SJSA1 (cell line): ENCODE measurements at regions not wholly inside any gene's neighbourhood (a gene's known extent, or its start where the extent isn't known, plus 50 kb on each side); places are given as distances from the start of the nearest gene placed in this dataset.

Source experiments
- DNase-seq, 2 experiments: peaks; one replicate each; pipeline ENCODE4 v3.0.0-alpha.2; 2015 to 2020; ENCODE audit warnings: low spot score in 2 of 2, low read depth in 1 of 2
- H3K27ac ChIP-seq: fragments of 250-450 bp; sonication (Bioruptor Pico); 2 replicates; pipeline ENCODE4 v1.5.1; 2020; ENCODE audit warnings: mild to moderate bottlenecking, moderate library complexity
- H3K27me3 ChIP-seq: fragments of 250-450 bp; sonication (Bioruptor Pico); replicated peaks from 2 replicates; pipeline ENCODE4 v1.5.1; 2020; ENCODE audit warnings: mild to moderate bottlenecking, moderate library complexity
- H3K36me3 ChIP-seq: fragments of 250-450 bp; sonication (Bioruptor Pico); 2 replicates; pipeline ENCODE4 v1.5.1; 2020; ENCODE audit warnings: mild to moderate bottlenecking
- H3K4me1 ChIP-seq: fragments of 250-450 bp; sonication (Bioruptor Pico); replicated peaks from 2 replicates; pipeline ENCODE4 v1.6.1; 2021; ENCODE audit warnings: mild to moderate bottlenecking
- H3K4me3 ChIP-seq: fragments of 250-450 bp; sonication (Bioruptor Pico); 2 replicates; pipeline ENCODE4 v1.5.1; 2020; ENCODE audit warnings: mild to moderate bottlenecking
- H3K9me3 ChIP-seq: fragments of 250-450 bp; sonication (Bioruptor Pico); replicated peaks from 2 replicates; pipeline ENCODE4 v1.5.1; 2020; ENCODE audit warnings: mild to moderate bottlenecking

GRCh38 chr2:60091894-60092293 lies 461.6 kb downstream of the BCL11A start:
- no peak for DNase-seq
- Histone ChIP-seq H3K4me3 (no peak overlapping the region), H3K27ac (no peak overlapping the region), H3K36me3 (no peaks in the 10 kb centered on the region), H3K4me1 (no peaks in the 10 kb centered on the region), H3K27me3 (no peaks in the 10 kb centered on the region), H3K9me3 (no peaks in the 10 kb centered on the region)

GRCh38 chr2:60091266-60091665 lies 462.2 kb downstream of the BCL11A start:
- no peaks in the 10 kb centered on the region for H3K9me3 ChIP-seq
- no peaks in the 10 kb centered on the region for H3K36me3 ChIP-seq
- DNase-seq, result no peak
- no peak overlapping the region for H3K4me3 ChIP-seq
- H3K4me1 ChIP-seq, result no peaks in the 10 kb centered on the region
- H3K27ac ChIP-seq, result no peak overlapping the region
- H3K27me3 ChIP-seq, result no peaks in the 10 kb centered on the region

- no peak overlapping the region for H3K4me3 ChIP-seq
- no peaks in the 10 kb centered on the region for H3K27me3 ChIP-seq
- no peaks in the 10 kb centered on the region for H3K36me3 ChIP-seq
- H3K27ac ChIP-seq, result no peak overlapping the region
- no peak for DNase-seq
- H3K4me1 ChIP-seq, result no peaks in the 10 kb centered on the region
- H3K9me3 ChIP-seq, result 0 out of 2 replicates have a peak, but pooled peaks cover 2% of the 10 kb centered on the region
Observed at GRCh38 chr2:60079562-60079961, 473.9 kb downstream of the BCL11A start.

- no peak overlapping the region for H3K4me3 ChIP-seq
- no peaks in the 10 kb centered on the region for H3K36me3 ChIP-seq
- H3K27ac ChIP-seq, result no peak overlapping the region
- no peak for DNase-seq
- no peaks in the 10 kb centered on the region for H3K9me3 ChIP-seq
- no peaks in the 10 kb centered on the region for H3K4me1 ChIP-seq
- no peaks in the 10 kb centered on the region for H3K27me3 ChIP-seq
Observed at GRCh38 chr2:60075048-60075447, 478.4 kb downstream of the BCL11A start.

- H3K9me3 ChIP-seq, result no peaks in the 10 kb centered on the region
- H3K4me3 ChIP-seq, result no peak overlapping the region
- H3K27ac ChIP-seq, result no peak overlapping the region
- H3K36me3 ChIP-seq, result no peaks in the 10 kb centered on the region
- H3K4me1 ChIP-seq, result no peaks in the 10 kb centered on the region
- H3K27me3 ChIP-seq, result no peaks in the 10 kb centered on the region
- no peak for DNase-seq
Observed at GRCh38 chr2:60073201-60073600, 480.3 kb downstream of the BCL11A start.

- Histone ChIP-seq H3K4me3 (no peak overlapping the region), H3K27me3 (no peaks in the 10 kb centered on the region), H3K27ac (no peak overlapping the region), H3K9me3 (no peaks in the 10 kb centered on the region), H3K36me3 (no peaks in the 10 kb centered on the region), H3K4me1 (no peaks in the 10 kb centered on the region)
- no peak for DNase-seq
Observed at GRCh38 chr2:60072609-60073008, 480.8 kb downstream of the BCL11A start.

GRCh38 chr2:60071490-60071831 lies 482.0 kb downstream of the BCL11A start:
- no peak for DNase-seq
- no peak overlapping the region for H3K4me3 ChIP-seq
- no peaks in the 10 kb centered on the region for H3K36me3 ChIP-seq

GRCh38 chr2:60070736-60071489 lies 482.5 kb downstream of the BCL11A start:
- Histone ChIP-seq H3K27me3 (no peaks in the 10 kb centered on the region), H3K4me1 (no peaks in the 10 kb centered on the region), H3K36me3 (no peaks in the 10 kb centered on the region), H3K9me3 (no peaks in the 10 kb centered on the region), H3K27ac (no peak overlapping the region), H3K4me3 (no peak overlapping the region)
- no peak for DNase-seq

More at GRCh38 chr2:60071490-60071831, 482.0 kb downstream of the BCL11A start:
- Histone ChIP-seq H3K9me3 (no peaks in the 10 kb centered on the region), H3K27ac (no peak overlapping the region), H3K27me3 (no peaks in the 10 kb centered on the region), H3K4me1 (no peaks in the 10 kb centered on the region)

DNA sequence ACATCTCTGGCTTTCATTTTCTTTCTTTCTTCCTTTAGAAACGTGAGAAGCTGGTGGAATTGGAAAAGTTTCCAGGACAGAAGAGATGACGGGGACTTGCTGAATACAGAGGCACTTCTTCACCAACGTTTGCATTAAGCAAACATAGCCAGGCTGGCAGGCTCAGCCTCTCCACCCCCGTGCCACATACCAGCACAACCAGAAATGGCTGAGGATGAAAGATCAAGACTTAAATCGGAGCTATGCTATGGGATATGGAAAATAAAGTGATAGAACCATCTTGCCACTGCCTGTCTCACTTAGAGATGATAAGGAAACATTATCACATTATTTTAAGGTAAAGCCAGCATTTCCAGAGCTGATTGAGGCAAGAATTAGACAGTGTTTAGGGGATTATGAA lies 483.3 kb downstream of the BCL11A start:
- H3K27me3 ChIP-seq, result no peaks in the 10 kb centered on the region
- H3K4me3 ChIP-seq, result no peak overlapping the region
- no peaks in the 10 kb centered on the region for H3K36me3 ChIP-seq
- no peak overlapping the region for H3K27ac ChIP-seq
- no peak for DNase-seq
- no peaks in the 10 kb centered on the region for H3K4me1 ChIP-seq
- H3K9me3 ChIP-seq, result no peaks in the 10 kb centered on the region

DNA sequence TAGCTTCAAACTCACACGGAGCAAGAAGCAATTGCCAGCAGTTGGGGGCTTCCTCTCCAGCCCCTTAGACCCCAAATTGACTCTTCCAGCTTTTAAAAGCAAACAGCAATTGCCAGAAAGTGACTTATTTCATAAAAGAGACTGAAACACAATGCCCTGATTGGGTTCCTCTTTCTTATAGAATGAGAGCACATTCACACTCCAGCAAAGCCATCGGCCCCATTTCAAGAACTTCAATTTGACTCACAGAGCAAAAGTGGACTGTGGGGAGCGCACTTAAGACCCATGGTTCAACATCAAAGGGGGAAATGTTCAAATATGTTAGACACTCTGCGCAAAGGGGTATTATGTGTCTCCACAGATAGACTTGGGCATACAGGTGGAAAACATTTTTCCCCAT lies 484.7 kb downstream of the BCL11A start:
- H3K27me3 ChIP-seq, result no peaks in the 10 kb centered on the region
- no peaks in the 10 kb centered on the region for H3K36me3 ChIP-seq
- no peaks in the 10 kb centered on the region for H3K4me1 ChIP-seq
- H3K4me3 ChIP-seq, result no peak overlapping the region
- no peak for DNase-seq
- no peak overlapping the region for H3K27ac ChIP-seq
- H3K9me3 ChIP-seq, result no peaks in the 10 kb centered on the region

DNA sequence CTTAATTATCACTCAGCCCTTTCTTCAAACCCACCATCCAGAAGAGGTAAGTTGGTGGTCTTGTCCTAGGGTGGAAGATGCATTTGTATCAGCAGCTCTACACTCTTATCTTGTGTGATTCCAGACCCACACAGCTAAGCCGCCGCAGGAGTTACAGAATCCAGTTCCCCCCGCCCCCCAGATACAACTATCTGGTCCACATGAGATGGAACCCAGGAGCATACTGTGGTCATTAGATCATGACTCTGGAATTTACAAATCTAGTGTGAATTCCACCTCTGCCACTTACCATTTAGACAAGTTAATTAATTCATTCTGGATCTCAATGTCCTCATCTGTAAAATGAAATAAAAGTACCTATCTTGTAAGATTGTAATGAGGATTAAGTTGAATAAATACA lies 486.4 kb downstream of the BCL11A start:
- DNase-seq, result no peak
- H3K9me3 ChIP-seq, result no peaks in the 10 kb centered on the region
- no peak overlapping the region for H3K4me3 ChIP-seq
- no peaks in the 10 kb centered on the region for H3K36me3 ChIP-seq
- H3K27ac ChIP-seq, result no peak overlapping the region
- no peaks in the 10 kb centered on the region for H3K27me3 ChIP-seq
- H3K4me1 ChIP-seq, result no peaks in the 10 kb centered on the region

- H3K9me3 ChIP-seq, result no peaks in the 10 kb centered on the region
- H3K27ac ChIP-seq, result no peak overlapping the region
- H3K4me1 ChIP-seq, result no peaks in the 10 kb centered on the region
- H3K27me3 ChIP-seq, result no peaks in the 10 kb centered on the region
- no peak overlapping the region for H3K4me3 ChIP-seq
- H3K36me3 ChIP-seq, result no peaks in the 10 kb centered on the region
- DNase-seq, result no peak
Observed at GRCh38 chr2:60066096-60066839, 487.2 kb downstream of the BCL11A start.

GRCh38 chr2:60064687-60065389 lies 488.6 kb downstream of the BCL11A start:
- Histone ChIP-seq H3K4me3 (no peak overlapping the region), H3K27me3 (no peaks in the 10 kb centered on the region), H3K4me1 (no peaks in the 10 kb centered on the region), H3K9me3 (no peaks in the 10 kb centered on the region), H3K27ac (no peak overlapping the region), H3K36me3 (no peaks in the 10 kb centered on the region)
- DNase-seq, result no peak

GRCh38 chr2:60058781-60059180 lies 494.7 kb downstream of the BCL11A start:
- Histone ChIP-seq H3K4me1 (no peaks in the 10 kb centered on the region), H3K4me3 (no peak overlapping the region), H3K9me3 (no peaks in the 10 kb centered on the region), H3K27me3 (no peaks in the 10 kb centered on the region), H3K36me3 (no peaks in the 10 kb centered on the region), H3K27ac (no peak overlapping the region)
- no peak for DNase-seq
